ENCODE measurements at regions not wholly inside any gene's neighbourhood (a gene's known extent, or its start where the extent isn't known, plus 50 kb on each side); places are given as distances from the start of the nearest gene placed in this dataset.

DNA sequence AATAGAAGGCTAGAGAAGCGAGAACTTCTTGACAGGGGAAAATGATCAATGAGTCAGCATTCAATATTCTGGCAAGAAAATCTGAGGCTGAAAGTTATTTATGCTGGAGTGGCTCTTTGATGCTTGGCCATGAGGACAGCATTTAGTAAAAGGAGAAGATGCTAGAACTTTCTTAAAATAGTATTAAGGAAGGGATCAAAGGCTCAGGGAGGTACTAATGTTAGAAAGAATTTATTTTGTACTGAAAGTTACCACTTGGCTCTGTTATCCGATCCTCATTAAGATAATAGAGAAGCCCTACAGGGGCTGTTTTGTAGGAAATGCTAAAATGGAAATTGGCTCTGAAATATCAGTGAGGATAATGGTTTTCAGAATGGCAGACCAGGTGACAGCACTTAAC lies 1774.6 kb upstream of the PCDH20 start:
- Histone ChIP-seq H3K79me2 (ENCODE audit: low read length) (no peaks in the 10 kb centered on the region), H3K27me3 (ENCODE audit: low read depth, low read length) (no peaks in the 10 kb centered on the region), H3K4me2 (ENCODE audit: low read length) (no peak overlapping the region), H2AFZ (ENCODE audit: low read depth, low read length) (no peak overlapping the region), H3K9ac (ENCODE audit: low read length) (no peak overlapping the region), H3K36me3 (replicated peaks; ENCODE audit: low read depth, low read length) (no peaks in the 10 kb centered on the region), H3K9me3 (ENCODE audit: insufficient read depth, low read length) (no peaks in the 10 kb centered on the region), H3K4me3 (ENCODE audit: low read length) (no peak overlapping the region), H3K4me1 (ENCODE audit: low read length) (no peaks in the 10 kb centered on the region), H4K20me1 (ENCODE audit: insufficient read depth, low read length) (no peaks in the 10 kb centered on the region), H3K27ac (ENCODE audit: low read length) (no peak overlapping the region)
- TF ChIP-seq CTCF (IDR thresholded peaks at IDR 0.05; ENCODE audit: low read depth, low read length) (no peak), EZH2phosphoT487 (IDR thresholded peaks at IDR 0.05; ENCODE audit: low read depth) (no peak)

DNA sequence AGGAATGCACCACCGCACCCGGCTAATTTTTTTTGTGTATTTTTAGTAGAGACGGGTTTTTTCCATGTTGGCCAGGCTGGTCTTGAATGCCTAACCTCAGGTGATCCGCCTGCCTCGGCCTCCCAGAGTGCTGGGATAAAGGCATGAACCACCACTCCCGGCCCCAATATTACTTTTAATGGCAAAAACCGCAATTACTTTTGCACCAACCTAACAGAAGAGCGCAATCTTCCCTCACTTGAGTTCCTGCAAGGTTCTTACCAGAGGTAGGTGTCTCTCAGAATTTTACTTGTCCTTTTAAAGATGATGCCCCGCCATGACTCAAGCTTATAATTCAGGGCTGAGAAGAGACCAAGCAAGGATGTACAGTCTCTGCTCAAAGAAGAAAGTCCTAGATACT lies 1774.1 kb upstream of the PCDH20 start:
- TF ChIP-seq CTCF (IDR thresholded peaks at IDR 0.05; ENCODE audit: low read depth, low read length) (no peak), EZH2phosphoT487 (IDR thresholded peaks at IDR 0.05; ENCODE audit: low read depth) (no peak)
- no peaks in the 10 kb centered on the region for H4K20me1 ChIP-seq (ENCODE audit: insufficient read depth, low read length)
- H3K27ac ChIP-seq (ENCODE audit: low read length): no peak overlapping the region
- no peaks in the 10 kb centered on the region for H3K4me1 ChIP-seq (ENCODE audit: low read length)
- H3K9ac ChIP-seq (ENCODE audit: low read length): no peak overlapping the region
- no peak overlapping the region for H2AFZ ChIP-seq (ENCODE audit: low read depth, low read length)
- H3K36me3 ChIP-seq (replicated peaks; ENCODE audit: low read depth, low read length): no peaks in the 10 kb centered on the region
- no peak overlapping the region for H3K4me2 ChIP-seq (ENCODE audit: low read length)
- H3K4me3 ChIP-seq (ENCODE audit: low read length): no peak overlapping the region
- no peaks in the 10 kb centered on the region for H3K27me3 ChIP-seq (ENCODE audit: low read depth, low read length)
- no peaks in the 10 kb centered on the region for H3K9me3 ChIP-seq (ENCODE audit: insufficient read depth, low read length)
- H3K79me2 ChIP-seq (ENCODE audit: low read length): no peaks in the 10 kb centered on the region

DNA sequence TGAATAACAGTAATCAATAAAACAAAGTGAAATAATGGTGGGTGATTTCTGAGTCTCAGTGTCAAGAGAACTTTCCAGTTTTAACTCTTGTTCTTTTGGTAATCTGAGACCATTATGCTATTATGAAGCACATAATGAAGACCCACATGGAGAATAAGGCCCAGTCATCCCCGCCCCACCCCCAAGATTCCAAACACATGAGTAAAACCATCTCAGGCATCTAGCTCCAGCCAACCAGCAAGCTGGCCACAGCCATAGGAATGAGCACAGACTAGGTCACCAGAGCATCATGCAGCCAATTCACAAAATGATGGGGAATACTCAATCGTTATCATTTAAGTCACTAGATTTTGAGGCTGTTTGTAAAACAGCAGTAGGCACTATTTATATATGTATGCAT lies 1769.0 kb upstream of the PCDH20 start:
- no peaks in the 10 kb centered on the region for H3K9me3 ChIP-seq (ENCODE audit: insufficient read depth, low read length)
- H3K79me2 ChIP-seq (ENCODE audit: low read length): no peaks in the 10 kb centered on the region
- H3K27me3 ChIP-seq (ENCODE audit: low read depth, low read length): no peaks in the 10 kb centered on the region
- no peak overlapping the region for H3K4me3 ChIP-seq (ENCODE audit: low read length)
- H3K4me1 ChIP-seq (ENCODE audit: low read length): no peaks in the 10 kb centered on the region
- H2AFZ ChIP-seq (ENCODE audit: low read depth, low read length): no peak overlapping the region
- H4K20me1 ChIP-seq (ENCODE audit: insufficient read depth, low read length): no peaks in the 10 kb centered on the region
- H3K36me3 ChIP-seq (replicated peaks; ENCODE audit: low read depth, low read length): no peaks in the 10 kb centered on the region
- TF ChIP-seq EZH2phosphoT487 (IDR thresholded peaks at IDR 0.05; ENCODE audit: low read depth) (no peak), CTCF (IDR thresholded peaks at IDR 0.05; ENCODE audit: low read depth, low read length) (no peak)
- no peak overlapping the region for H3K4me2 ChIP-seq (ENCODE audit: low read length)
- H3K27ac ChIP-seq (ENCODE audit: low read length): no peak overlapping the region
- H3K9ac ChIP-seq (ENCODE audit: low read length): no peak overlapping the region

GRCh38 chr13:63175536-63175935 lies 1759.9 kb upstream of the PCDH20 start:
- Histone ChIP-seq H3K79me2 (ENCODE audit: low read length) (no peaks in the 10 kb centered on the region), H3K27me3 (ENCODE audit: low read depth, low read length) (no peaks in the 10 kb centered on the region), H3K4me3 (ENCODE audit: low read length) (no peak overlapping the region), H2AFZ (ENCODE audit: low read depth, low read length) (no peak overlapping the region), H3K9ac (ENCODE audit: low read length) (no peak overlapping the region), H3K27ac (ENCODE audit: low read length) (no peak overlapping the region), H3K36me3 (replicated peaks; ENCODE audit: low read depth, low read length) (no peaks in the 10 kb centered on the region), H3K9me3 (ENCODE audit: insufficient read depth, low read length) (no peaks in the 10 kb centered on the region), H3K4me1 (ENCODE audit: low read length) (no peaks in the 10 kb centered on the region), H4K20me1 (ENCODE audit: insufficient read depth, low read length) (no peaks in the 10 kb centered on the region), H3K4me2 (ENCODE audit: low read length) (no peak overlapping the region)
- TF ChIP-seq CTCF (IDR thresholded peaks at IDR 0.05; ENCODE audit: low read depth, low read length) (no peak), EZH2phosphoT487 (IDR thresholded peaks at IDR 0.05; ENCODE audit: low read depth) (no peak)
